NOMO-1 (cell line): ENCODE measurements at regions not wholly inside any gene's neighbourhood (a gene's known extent, or its start where the extent isn't known, plus 50 kb on each side); places are given as distances from the start of the nearest gene placed in this dataset.
A peak's percentile ranks its signal among the peaks of the same experiment; 100 is the strongest.
"Not testable (repeated sequence)": the region's sequence is repeated elsewhere in the genome, so short reads cannot be mapped to it uniquely, and the experiment has no call there.

ENCODE experiments used
- DNase-seq, 2 experiments: peaks; one replicate each; lab custom pipeline; 2025; ENCODE audit not compliant: unreplicated experiment in 2 of 2; lab: John Stamatoyannopoulos, UW

DNA sequence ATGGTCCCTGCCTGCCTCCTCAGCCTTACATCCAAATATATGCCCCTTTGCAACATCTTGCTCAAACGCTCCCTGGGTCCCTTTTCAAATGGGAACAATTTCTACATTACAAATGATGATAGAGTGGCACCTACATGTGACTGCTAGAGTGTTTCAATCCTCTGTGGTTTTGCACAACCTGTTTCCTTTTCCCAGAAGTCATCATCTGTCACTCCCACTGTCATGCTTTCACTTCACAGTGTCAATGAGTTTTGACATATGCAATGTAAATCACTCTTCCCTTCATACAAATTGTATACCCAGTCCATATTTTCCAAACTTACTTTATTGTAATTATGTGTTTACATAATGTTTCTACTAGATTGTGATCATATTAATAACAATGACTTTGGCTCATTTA is 887.3 kb downstream of the TDRD15 start:
- no peak for DNase-seq

DNA sequence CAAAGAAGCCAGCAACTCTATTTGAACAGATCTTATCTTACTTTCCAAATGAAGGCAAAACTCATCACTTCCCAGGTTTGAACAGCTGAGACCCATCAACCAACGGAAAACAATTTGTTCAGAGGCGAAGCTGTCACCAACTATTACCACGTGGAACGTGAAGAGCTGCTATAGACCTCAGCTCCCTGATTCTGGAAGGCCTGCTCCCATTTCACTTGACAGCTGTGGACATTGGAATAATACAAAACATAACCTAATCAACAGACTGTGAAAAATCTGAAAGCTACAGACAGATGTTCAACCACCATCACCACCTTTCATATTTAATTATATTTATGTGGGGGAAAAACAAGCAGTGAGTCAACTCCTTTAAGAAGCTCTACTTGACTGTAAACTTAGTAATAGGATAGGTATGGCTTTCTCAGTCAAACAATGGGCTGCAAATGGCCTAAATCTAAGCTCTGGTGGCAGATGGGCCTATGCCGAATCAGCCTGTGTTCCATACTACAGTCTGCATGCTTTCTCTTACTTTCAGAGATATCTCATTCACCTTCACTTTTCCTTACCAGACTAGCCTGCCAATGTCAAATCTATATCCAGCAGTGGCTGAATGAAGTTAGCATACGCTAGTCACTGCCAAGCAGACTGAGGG is 896.4 kb downstream of the TDRD15 start:
- DNase-seq = no peak

- DNase-seq = no peak
Measured at GRCh38 chr2:22027345-22028005, 903.7 kb downstream of the TDRD15 start.

- DNase-seq = no peak
Measured at GRCh38 chr2:22035361-22035830, 911.6 kb downstream of the TDRD15 start.

DNA sequence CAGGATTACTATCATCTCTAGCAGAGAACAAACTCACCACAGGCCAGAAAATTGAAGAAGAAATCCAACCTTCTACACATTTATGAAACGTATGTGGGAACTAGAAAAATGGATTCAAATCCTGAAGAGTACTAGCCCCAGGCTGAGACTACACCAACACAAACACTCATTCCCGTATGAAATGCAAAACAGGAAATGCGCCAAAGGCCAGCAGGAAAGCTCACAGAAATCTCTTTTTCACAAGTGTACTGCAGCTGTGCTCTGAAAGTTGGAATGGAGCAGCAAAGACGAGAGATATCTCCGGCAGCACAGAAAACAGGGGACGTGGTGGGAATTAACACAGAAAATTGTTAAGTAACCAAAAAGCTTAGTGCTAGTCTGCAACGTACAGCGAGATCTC is 913.5 kb downstream of the TDRD15 start:
- no peak for DNase-seq

GRCh38 chr2:22043784-22044183 is 920.0 kb downstream of the TDRD15 start:
- no peak for DNase-seq

DNA sequence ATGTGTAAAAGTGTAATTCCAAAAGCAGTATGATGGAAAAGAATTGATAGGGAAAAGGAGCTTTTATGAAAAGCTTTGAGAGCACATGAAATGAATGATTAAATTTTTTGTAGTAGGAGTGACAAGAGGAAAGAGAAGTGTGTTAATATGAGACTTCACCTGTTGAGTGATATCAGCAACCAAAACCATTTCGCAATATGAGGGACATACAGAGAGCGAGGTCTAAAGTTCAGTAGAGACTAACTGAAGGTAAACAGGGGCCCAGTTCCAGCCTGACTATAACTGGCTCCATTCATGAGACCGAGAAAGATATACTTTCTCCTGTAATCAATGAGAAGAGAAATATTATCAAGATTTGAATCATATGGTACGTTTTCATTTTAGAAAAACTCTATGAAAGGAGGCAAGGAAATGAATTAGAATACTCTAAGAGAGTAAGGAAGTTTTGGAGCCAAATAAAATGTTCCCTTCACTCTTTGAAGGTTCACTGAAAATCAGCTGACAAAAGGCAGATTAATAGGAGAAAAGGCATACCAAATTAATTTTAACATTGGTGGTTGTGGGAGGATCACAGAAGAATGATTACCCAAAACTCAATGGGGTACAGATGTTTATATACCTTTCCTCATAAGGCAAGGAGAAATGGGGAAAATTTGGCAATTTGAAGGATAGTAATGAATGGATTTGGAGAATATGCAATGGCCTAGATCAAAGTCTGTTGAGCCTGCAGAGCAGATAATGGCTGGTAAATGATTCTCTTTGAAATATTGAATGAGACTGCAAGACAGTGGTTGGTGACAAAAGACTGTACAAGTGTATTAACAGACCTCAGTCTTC is 932.2 kb downstream of the TDRD15 start:
- DNase-seq = no peak

- DNase-seq = no peak
Measured at GRCh38 chr2:22056621-22057132, 932.9 kb downstream of the TDRD15 start.

- DNase-seq = no peak
Measured at GRCh38 chr2:22062679-22063078, 938.9 kb downstream of the TDRD15 start.

GRCh38 chr2:22076454-22076853 is 952.7 kb downstream of the TDRD15 start:
- no peak for DNase-seq

- DNase-seq = no peak
Measured at GRCh38 chr2:22078701-22079100, 954.9 kb downstream of the TDRD15 start.

DNA sequence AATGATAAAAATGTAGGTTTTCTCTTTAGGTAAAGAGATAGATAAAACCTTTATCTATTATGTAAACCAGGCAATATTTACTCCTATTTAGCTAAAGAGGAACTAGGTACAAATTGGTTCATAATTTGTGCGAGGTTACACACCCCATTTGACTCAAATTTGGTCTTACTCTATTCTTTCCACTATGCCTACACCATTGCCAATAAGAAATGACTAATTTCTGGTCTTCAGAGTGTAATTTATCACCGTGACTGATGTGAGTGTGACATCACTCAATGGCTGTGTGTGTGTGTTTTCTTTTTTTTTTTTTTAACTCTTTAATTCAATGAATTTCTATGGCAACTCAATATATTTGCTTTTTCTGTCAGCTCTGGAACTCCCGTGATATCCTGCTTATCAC is 955.8 kb downstream of the TDRD15 start:
- DNase-seq = no peak

- peak in 1 of 2 experiments; percentile 15 for DNase-seq
Measured at GRCh38 chr2:22086726-22087125, 963.0 kb downstream of the TDRD15 start.

- not testable (repeated sequence) for DNase-seq
Measured at GRCh38 chr2:22103617-22104016, 979.8 kb downstream of the TDRD15 start.

- no peak for DNase-seq
Measured at GRCh38 chr2:22110244-22110651, 986.5 kb downstream of the TDRD15 start.

GRCh38 chr2:22124003-22124402 is 1000.2 kb downstream of the TDRD15 start:
- DNase-seq = no peak

GRCh38 chr2:22126106-22126505 is 1002.3 kb downstream of the TDRD15 start:
- DNase-seq = no peak

DNA sequence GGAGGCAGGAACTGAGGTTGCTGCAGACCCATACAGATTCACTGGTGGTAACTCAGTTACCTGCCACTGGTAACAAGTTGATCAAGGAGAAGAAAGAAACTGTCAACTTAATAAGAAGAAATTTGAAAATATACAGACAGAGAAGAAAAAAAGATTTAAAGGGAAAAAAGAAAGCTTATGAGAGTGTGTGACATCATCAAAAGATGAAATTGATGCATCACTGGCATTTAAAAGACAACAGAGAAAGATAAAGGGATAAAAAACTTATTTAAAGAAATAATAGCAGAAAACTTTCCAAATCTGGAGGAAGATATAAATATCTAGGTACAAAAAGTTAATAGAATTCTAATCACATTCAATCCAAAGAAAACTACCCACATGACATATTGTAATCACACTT is 1003.2 kb downstream of the TDRD15 start:
- no peak for DNase-seq

- DNase-seq = no peak
Measured at GRCh38 chr2:22134421-22134820, 1010.7 kb downstream of the TDRD15 start.

DNA sequence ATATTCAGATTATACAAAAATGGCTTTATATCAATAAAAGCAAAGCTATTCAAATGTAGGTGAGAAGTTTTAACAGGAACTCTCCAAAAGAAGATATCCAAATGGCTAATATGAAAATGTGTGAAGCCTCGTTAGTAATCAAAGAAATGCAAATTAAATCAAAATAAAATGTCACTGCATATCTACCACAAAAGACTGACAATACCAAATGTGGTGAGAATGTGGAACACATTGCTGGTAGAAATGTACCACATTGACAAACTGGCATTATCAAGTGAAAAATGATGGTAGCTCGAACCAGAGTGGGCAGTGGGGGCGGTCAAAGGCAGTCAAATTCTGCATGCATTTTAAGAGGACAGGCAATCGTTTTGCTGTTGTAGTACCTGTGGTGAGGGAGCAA is 1012.7 kb downstream of the TDRD15 start:
- DNase-seq = no peak

DNA sequence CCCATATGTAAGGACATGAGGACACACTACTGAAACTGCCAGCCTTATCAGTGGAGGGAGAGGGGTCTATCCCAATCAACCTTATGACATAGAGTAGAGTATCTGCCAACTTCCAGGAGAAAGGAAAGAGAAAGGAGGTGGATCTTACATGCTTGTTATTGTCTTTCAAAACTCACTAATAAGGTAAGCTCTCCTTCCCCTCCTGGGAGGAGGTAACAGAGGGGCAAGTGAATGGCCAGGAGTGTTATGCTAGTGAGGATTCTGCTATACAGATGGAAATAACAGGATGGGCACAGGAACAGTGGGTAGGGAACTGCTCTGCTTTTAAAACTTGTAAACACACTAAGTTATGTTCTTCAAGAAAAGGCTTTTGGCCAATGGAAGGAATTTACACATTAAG is 1020.1 kb downstream of the TDRD15 start:
- DNase-seq = no peak
